ENCODE measurements at regions not wholly inside any gene's neighbourhood (a gene's known extent, or its start where the extent isn't known, plus 50 kb on each side); places are given as distances from the start of the nearest gene placed in this dataset.

DNA sequence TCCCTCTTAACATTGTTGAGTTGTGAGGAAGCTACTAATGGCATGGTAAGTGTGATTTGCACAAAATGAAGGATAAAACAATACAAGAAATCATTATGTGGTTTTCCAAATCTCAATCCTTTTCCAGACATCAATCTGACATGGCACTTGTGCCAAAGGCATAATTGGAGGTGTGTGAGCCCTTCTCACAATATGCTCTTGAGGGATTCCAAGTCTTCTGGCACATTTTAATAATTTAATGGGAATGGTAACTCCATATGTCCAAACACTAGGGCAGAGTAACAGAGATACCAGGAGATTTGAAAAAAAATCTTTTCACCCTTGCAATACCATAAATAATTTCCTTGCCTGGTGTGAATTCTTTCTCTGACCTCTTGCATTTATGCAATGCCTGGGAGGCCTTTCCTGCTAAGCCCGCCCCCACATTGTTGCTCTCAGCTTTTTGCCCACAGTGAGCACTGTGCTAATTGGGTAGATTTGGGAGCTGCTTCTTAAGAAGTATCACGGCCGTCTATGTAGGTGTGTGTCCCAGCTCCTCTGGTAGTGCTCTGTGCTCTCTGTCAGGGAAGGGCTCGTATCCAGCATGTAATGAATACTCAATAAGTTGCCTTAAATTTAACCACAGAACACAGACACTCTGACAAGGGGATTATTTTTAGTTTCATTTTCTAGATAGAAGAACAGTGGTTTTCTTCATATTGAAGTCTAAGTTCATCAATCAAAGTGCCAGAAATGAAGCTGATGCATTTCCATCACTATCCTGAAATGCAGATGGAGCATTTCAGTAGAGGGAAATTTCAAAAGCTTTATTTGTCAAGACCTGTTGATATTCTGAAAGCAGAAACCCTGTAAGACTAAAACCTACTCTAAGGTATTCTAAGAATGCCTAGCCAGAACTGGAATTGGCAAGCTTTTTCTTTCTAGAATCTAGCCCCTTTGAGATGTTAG, 54.4 kb upstream of the CEP85L start:
- TF ChIP-seq, protein P1, sequence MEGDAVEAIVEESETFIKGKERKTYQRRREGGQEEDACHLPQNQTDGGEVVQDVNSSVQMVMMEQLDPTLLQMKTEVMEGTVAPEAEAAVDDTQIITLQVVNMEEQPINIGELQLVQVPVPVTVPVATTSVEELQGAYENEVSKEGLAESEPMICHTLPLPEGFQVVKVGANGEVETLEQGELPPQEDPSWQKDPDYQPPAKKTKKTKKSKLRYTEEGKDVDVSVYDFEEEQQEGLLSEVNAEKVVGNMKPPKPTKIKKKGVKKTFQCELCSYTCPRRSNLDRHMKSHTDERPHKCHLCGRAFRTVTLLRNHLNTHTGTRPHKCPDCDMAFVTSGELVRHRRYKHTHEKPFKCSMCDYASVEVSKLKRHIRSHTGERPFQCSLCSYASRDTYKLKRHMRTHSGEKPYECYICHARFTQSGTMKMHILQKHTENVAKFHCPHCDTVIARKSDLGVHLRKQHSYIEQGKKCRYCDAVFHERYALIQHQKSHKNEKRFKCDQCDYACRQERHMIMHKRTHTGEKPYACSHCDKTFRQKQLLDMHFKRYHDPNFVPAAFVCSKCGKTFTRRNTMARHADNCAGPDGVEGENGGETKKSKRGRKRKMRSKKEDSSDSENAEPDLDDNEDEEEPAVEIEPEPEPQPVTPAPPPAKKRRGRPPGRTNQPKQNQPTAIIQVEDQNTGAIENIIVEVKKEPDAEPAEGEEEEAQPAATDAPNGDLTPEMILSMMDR (IDR thresholded peaks at IDR 0.05; ENCODE audit: insufficient read depth, low read depth, low read length): no peak
- no peak for TF ChIP-seq EZH2 (IDR thresholded peaks at IDR 0.05; ENCODE audit: insufficient read depth, low read length)
